GM19438 (cell line): ENCODE measurements at regions not wholly inside any gene's neighbourhood (a gene's known extent, or its start where the extent isn't known, plus 50 kb on each side); places are given as distances from the start of the nearest gene placed in this dataset.
A peak's percentile ranks its signal among the peaks of the same experiment; 100 is the strongest.
"Not testable (repeated sequence)": the region's sequence is repeated elsewhere in the genome, so short reads cannot be mapped to it uniquely, and the experiment has no call there.

Source experiments
- ATAC-seq: cut with Tn5 transposase; IDR thresholded peaks from one replicate; pipeline ENCODE4 v1.9.1; 2021; ENCODE audit warnings: low read depth; ENCODE audit not compliant: unreplicated experiment

DNA sequence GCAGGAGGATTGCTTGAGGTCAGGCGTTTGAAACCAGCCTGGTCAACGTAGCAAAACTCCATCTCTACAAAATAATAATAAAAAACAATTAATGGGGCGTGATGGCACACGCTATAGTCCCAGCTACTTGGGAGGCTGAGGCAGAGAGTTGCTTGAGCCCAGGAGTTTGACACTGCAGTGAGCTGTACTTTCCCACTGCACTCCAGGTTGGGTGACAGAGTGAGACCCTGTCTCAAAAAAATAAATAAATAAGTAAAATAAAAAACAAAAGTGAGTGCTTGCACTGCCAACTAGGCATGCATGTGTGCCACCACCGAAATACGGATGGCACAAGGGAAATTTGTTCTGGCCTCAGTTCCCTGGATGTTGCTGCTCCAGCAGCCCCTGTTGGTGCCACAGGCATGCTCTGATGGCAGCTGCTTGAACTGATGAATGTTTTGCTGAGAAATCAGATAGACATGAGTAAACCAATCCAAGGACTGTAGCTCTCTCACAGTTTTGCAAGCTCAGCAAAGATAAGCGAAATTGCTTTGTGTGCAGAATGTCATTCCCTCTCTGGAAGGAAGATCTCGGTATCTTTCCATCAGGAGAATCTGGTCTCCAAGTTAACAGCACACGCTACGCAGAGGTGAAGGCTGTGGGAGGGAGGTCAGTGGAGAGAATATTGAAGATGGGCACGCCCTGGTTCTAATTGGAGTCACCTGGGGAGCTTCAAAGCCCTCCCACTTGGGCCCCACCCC is 188.0 kb upstream of the SLC24A3 start:
- no peak for ATAC-seq

DNA sequence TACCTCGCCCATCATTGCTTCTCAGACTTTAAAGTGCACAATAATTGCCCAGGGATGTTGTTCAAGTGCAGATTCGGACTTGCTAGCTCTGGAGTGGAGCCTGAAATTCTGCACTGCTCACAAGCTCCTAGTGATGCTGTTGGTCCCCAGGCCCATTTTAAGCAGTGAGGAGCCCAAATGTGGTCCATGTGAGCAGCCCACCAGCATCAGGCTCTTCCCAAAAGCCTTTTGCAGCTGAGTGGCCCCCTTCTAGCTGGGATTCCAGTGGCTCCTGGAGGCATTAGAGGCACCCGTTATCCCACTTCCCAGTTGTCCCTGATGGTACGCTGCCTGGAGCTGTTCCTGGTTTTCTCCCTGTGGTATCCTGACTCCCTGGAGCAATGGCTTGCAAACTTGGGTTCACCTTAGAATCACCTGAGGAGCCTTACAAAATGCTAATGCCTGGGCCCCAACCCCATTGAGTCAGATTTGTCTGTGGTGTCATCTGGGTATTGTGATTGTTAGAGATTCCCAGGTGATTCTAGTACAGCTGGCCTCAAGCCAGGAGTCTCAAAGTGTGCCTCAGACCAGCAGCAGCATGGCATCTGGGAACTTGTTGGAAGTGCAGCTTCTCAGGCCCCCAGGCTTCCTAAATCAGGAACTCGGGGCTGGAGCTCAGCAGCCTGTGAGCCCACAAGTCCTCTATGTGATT is 186.9 kb upstream of the SLC24A3 start:
- ATAC-seq, result no peak

DNA sequence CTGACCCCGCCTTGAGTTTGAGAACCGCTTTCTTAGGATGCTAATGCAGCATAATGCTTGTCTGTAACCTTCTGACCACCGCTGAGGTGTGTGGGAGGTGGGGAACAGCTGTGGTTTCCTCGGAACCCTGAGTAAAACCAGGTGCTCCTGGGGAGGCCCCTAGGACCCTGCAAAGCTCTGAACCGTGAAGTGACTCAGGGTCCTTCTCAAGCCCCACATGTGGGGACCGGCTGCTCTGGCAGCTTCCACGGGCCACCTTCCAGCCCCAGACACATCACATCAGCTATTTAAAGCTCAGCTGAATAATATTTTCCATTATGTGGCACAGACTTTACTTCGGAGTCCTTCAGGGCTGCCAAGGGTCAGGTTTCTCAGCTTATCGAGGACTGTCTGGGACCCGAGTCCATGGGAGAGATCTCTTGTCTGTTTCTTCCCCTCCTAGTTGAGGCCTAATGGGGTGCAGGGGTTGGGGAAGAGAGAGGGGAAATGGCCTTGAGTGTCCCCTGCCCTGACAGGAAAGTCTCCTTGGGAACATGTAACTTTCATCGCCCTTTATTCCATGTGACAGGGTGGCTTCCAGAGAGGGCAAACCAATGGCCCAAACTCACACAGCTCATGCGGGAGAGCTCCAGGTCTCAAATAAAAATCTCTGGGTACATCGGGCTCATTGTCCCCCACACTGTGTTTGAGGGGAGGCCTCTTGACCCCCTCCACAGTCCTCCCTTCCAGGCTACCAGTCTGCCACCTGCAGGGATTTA is 186.1 kb upstream of the SLC24A3 start:
- ATAC-seq, result peak; percentile 63

DNA sequence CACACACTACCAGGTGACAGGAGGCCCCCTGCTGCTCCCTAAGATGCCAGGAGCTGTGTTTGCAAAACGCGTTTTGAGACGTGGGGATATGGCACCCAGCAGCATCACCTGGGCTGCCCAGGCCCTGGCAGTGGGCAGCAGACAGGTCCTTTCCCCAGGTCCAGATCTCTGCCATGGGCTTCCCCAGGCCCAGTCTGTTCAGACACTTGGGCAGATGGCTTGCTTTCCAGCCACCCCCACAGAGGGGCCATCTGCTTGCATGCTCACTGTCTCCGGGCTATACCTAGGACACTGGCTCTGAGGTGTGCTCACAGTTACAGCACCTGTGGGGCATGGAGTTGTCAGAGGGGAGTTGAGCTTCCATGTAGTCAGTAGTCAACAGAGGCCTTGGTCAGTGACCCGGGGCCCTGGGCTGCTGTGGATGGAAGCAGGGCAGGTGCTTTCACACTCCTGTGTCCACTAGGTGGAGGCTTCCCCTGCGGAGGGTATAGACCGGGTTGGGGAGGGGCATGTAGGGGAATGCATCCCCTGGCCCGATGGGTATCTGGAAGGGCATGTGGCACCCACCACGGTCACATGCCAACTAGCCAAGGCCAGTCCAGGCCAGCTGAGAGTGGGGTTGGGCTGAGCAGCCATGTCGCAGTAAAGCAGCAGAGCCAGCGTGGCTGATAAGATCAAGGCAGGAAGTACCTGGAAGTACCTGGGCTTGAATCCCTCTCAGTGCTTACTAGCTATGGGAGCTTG is 185.4 kb upstream of the SLC24A3 start:
- ATAC-seq, result no peak

DNA sequence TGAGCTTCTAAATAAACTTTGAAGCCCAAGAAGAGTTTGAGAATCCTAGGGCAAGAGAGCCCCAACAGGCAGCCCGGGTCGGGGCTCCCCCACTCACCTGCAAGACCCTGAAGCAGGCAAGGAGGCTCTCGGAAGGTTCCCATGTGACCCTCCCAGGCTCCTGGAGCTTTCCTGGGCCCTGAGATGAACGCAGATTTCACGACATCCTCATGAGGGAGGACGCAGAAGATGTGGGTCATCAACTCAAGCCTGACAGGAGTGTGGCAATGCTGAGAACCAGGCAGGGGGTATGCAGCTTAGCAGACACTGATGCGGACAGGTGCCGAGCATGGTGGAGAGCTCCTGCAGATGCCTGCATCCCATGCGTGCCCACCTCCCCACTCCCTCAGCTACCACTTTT is 184.5 kb upstream of the SLC24A3 start:
- no peak for ATAC-seq

DNA sequence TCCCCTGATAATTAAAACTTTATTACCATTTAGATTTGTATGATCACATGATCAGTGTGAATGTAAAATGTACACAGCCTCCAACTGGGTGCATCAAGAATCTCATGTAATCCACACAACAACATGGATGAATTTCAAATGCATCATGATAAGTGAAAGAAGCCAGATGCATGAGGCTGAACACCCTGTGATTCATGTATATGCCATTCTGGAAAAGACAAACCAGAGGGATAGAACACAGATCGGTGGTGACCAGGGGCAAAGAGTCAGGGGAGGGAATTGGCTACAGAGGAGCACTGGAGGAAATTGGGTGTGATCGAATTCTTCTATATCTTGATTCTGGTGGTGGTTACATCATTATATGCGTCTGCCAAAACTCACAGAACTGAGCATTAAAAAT is 170.7 kb upstream of the SLC24A3 start:
- no peak for ATAC-seq

DNA sequence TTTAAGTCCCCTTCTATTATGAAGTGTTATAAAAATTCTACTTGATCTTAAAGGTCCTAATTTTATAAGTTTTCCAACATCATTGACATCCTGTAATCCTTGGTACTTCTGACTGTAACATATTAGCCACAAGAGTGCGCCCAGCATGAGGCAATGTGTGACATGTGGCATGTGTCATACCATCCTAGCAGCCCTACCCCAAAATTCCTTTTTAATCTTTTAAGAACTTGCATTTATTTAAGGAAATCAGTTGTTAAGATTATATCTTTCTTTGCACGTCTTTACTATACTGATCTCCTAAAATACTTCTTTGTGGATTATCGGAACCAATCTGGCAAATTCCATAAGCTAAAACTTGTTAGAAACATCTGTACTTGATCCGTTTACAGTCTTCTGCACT is 167.1 kb upstream of the SLC24A3 start:
- ATAC-seq, result no peak

DNA sequence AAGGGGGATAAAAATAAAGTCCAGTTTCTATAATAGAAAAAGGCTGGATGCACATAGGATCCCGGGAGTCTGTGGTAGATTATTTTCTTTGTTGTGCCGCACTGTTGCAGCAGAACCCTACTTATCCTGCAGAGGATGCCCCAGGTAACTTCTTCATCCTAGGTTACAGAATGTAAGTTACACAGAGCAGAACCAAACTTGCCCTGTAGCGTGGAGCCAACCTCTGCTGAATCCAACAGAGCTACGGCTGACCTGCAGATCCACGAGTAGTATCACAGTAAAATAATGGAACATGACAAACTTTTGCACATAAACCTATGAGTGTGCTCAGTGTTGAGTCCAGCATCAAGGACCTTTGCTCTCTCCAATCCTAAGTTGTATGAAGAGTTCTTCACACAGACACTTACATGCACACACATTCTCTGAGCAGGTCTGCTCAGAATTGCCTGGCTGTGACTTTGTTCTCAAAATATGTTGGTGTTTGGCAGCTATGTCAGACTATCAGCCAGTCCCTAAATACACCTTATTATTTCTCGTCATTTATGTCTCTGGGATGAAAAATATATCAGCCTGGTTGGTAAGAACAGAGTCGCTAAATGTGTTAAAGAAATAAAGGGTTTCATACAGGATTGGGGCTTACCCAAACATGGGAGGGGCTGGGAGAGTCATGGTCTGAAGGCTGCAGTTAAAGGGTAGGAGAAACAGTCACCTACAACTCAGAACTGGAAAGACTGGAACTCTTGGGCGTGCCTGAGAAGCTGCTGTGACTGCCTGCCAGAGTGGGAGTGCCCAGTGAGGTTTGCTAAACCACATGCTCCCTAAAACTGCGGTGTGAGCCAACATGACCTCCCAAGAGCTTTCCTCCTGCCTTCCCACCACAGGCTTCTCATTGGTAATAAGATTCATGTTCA is 165.1 kb upstream of the SLC24A3 start:
- no peak for ATAC-seq

DNA sequence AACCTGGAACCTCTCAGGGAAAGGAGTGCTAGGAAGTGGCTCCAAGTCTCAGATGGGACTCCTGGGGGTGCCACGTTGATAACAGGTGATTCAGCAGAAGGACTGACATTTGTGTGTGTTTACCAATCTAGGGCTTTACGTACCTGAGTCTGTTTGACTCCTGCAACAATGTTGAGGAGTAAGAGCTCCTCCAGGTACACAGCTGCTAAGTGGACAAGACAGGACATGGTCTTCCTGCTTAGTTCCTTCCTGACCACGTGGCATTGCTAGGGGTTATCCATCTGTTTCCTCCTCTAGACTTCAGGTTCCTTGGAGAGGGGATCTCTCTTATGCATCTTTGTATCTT is 164.5 kb upstream of the SLC24A3 start:
- ATAC-seq, result no peak

DNA sequence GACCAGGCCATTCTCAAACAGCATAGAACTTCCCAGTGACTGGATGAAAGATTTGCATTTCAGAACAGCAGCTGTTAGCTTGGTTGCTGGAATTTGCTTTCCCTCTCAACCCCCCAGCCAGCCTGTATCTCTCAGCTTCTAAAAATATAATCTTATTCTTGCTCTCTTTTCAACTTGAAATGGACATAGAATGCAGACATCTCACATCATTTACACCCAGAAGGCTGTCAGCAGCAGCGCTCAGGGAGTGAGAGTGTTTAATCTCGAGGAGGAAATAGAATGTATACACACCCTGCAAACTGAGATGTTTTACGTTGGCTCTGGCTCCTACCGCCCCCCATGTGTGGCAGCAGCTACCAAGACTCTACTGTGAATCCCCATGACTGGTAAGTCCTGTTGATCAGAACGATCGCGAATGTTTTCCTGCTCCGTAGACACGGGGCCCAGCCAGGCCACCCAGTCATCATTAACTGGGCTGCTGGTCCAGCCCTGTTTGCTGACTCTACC is 163.4 kb upstream of the SLC24A3 start:
- no peak for ATAC-seq

DNA sequence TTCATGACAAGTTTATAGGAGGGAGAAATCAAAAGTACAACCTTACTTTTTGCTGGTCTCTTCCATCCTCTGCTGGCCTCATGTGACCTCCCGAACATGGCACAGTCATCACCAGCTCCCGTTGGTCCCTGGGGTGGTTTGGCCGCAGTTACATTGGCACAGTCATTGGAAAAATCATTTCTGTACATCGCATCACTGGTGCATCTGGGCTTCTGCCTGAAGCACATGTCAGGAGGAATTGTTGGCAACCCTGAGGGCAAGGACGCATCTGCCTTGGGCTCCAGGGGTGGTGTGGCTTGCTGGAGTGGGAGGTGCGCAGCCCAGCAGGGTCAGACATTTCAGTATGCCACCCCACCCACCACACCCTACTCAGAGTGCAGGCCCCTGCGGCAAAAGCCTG is 162.9 kb upstream of the SLC24A3 start:
- ATAC-seq, result no peak

DNA sequence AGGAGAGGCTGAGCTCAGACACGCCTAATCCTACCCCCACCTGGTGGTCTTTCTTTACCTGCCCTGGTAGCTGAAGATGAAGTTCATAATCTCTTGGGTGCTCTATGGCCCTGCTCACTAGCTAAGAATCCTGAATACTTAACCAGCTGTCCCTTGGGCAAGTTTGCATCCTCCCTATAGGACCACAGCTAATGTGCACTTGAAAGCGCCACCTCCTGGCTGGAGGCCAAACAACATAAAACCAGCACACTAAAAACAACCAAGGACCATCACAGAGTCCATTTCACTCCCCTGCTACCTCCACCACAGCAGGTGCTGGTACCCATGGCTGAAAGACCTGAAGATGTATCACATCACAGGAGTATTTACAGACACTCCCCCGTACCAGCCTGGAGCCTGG is 155.5 kb upstream of the SLC24A3 start:
- no peak for ATAC-seq

DNA sequence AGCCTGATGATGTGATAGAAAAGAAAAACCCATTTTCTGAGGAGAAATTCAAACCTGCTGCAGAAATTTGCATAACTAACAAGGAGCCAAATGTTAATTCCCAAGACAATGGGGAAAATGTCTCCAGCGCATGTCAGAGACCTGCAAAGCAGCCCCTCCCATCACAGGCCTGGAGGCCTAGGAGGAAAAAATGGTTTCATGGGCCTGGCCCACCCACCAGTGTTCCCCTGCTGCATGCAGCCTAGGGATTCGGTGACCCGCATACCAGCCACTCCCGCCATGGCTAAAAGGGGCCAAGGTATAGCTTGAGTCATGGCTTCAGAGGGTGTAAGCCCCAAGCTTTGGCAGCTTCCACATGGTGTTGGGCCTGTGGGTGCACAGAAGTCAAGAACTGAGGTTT is 147.7 kb upstream of the SLC24A3 start:
- not testable (repeated sequence) for ATAC-seq

DNA sequence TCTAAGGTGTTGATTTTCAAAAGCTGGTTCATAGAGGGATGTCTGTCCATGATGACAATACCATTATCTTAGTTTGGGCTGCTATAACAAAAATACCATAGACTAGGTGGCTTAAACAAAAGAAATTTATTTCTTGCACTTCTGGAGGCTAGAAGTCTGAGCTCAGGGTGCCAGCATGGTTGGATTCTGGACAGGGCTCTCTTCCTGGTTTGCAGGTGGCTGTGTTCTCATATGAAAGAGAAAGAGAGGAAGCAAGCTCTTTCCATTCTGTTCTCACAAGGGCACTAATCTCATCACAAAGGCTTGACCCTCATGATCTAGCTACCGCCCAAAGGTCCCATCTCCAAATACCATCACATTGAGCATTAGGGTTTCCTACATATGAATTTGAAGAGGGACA is 144.5 kb upstream of the SLC24A3 start:
- no peak for ATAC-seq

DNA sequence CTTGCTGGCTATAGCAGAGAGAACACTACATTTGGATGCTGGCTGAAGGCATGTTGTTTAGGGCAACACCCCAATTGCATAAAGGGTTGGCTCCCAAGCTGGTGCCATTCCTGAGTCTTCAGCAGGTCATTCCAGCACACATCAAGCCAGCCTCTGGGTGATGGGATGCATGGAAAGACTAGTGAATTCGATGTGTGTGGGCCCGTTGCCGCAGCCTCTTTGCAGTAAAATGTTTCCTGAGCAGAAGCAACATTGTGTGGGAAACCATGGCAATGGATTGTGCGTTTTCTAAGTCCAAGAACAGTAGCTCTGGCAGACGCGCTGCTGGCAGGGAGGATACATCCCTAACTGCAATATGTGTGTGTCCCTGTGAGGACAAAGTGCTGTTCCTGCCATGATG is 142.4 kb upstream of the SLC24A3 start:
- no peak for ATAC-seq

DNA sequence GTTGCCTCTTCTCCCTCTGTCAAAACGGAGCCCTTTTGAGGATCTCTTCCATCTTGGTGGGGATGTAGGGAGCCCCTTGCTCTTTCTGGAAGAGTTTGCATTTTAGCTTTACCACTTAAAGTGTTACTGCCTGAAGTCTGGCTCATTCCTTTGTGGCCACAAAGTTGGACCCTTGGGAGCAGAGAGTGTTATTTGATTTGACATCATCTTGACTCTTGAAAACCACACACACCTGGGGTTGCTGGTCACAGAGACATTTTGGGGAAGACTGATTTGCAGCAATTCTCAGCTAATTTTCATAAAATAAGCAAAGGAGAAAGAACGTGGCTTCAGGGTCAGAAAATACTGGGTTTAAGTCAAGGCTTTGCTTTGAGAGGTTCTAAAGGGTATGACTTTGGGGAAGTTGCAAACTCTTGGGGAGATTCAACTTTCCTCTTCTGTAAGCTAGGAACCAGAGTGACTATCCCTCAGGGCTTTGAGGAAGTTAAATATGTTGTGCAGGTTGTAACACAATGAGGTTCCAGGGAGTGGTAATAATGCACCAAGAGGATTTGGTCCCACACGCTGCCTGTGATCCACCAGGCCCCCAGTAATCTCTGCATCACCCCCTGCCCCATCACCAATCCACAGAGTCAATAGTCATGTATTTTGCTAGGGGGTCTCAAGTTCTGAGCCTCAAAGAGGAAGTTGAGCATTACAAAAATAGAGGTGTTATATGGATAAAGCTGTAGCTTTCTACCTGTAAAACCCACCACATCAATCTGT is 141.6 kb upstream of the SLC24A3 start:
- ATAC-seq, result no peak

DNA sequence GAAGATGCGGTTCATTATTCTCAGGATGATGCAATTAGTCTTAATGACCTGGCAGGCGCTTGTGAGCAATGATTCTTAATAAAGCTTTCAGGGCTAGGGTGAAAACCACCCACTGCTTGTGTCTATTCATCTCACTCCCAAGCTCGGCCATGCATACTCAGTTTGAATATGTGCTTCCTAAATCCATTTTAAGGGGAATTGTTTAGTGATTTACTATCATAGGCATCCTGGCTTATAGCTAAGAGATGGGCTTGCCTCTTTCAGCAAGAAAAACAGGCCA is 141.1 kb upstream of the SLC24A3 start:
- ATAC-seq, result no peak

DNA sequence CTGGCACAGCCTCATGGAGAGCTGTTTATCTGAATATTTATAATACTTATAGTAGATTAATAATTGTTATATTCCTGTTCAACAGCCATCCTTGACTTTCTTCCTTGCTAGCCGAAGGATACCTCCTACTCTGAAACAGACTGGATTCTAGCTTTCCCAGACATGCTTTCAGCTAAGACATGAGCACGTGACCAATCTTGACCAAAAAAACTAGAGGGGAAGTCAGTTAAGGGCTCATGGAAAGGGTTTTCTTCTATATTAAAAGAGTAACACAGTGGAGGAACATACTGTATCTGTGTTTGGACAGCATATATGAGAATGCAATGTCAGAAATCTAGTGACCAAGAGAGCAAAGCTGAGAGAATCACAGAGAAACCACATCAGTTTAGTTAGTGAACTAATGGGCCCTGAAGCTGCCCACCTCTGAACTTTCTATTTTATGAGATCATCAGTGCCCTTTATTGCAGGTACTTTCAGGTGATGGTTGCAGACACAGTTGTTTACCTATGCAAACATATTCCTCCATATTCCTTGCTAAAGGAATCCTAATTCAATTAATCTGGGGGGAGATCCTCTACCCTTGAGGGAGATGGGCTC is 140.4 kb upstream of the SLC24A3 start:
- no peak for ATAC-seq

DNA sequence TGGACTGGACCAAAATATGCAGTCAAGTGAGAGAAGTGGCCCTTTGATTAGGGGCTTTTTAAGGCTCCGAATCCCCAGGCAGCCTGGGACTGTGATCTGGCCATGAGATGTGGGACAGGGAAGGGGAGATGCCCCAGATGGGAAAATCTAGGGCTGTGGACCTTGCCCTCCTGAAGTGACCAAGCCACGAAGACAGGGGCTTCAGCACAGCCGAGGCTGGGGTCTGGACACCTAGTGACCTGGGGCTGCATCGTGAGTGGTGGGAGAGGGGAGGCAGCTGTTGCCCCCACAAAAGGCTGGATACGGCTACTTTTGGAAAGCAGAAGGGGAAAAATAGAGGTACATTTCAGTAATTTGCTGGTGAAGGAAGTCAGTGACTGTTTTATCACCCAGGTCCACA is 139.5 kb upstream of the SLC24A3 start:
- ATAC-seq, result no peak
